ENCODE measurements at regions not wholly inside any gene's neighbourhood (a gene's known extent, or its start where the extent isn't known, plus 50 kb on each side); places are given as distances from the start of the nearest gene placed in this dataset.

GRCh38 chr4:19146038-19146437, 1105.7 kb upstream of the SLIT2 start:
- no peak for TF ChIP-seq CTCF (IDR thresholded peaks at IDR 0.05; ENCODE audit: insufficient read depth, low read length, poor library complexity, severe bottlenecking)
- no peaks in the 10 kb centered on the region for H3K36me3 ChIP-seq (ENCODE audit: control insufficient read depth, insufficient read depth, low read length)
- no peak overlapping the region for H3K4me3 ChIP-seq (ENCODE audit: low read depth, low read length)
- H3K27me3 ChIP-seq (ENCODE audit: control insufficient read depth, insufficient read depth, low read length), result no peaks in the 10 kb centered on the region
- no peak for DNase-seq (ENCODE audit: low read depth)

GRCh38 chr4:19135895-19136633, 1114.5 kb upstream of the LCORL start:
- Histone ChIP-seq H3K36me3 (ENCODE audit: control insufficient read depth, insufficient read depth, low read length) (no peaks in the 10 kb centered on the region), H3K27me3 (ENCODE audit: control insufficient read depth, insufficient read depth, low read length) (no peaks in the 10 kb centered on the region), H3K4me3 (ENCODE audit: low read depth, low read length) (no peak overlapping the region)
- no peak for DNase-seq (ENCODE audit: low read depth)
- no peak for TF ChIP-seq CTCF (IDR thresholded peaks at IDR 0.05; ENCODE audit: insufficient read depth, low read length, poor library complexity, severe bottlenecking)

- no peak for TF ChIP-seq CTCF (IDR thresholded peaks at IDR 0.05; ENCODE audit: insufficient read depth, low read length, poor library complexity, severe bottlenecking)
These were observed 1113.1 kb upstream of the LCORL start for GRCh38 chr4:19134685-19135084.

GRCh38 chr4:19133315-19133714, 1111.8 kb upstream of the LCORL start:
- no peaks in the 10 kb centered on the region for H3K27me3 ChIP-seq (ENCODE audit: control insufficient read depth, insufficient read depth, low read length)
- H3K36me3 ChIP-seq (ENCODE audit: control insufficient read depth, insufficient read depth, low read length), result no peaks in the 10 kb centered on the region
- no peak for DNase-seq (ENCODE audit: low read depth)
- TF ChIP-seq CTCF (IDR thresholded peaks at IDR 0.05; ENCODE audit: insufficient read depth, low read length, poor library complexity, severe bottlenecking), result no peak
- no peak overlapping the region for H3K4me3 ChIP-seq (ENCODE audit: low read depth, low read length)

More at GRCh38 chr4:19134685-19135084, 1113.1 kb upstream of the LCORL start:
- no peaks in the 10 kb centered on the region for H3K27me3 ChIP-seq (ENCODE audit: control insufficient read depth, insufficient read depth, low read length)
- DNase-seq (ENCODE audit: low read depth), result no peak
- H3K4me3 ChIP-seq (ENCODE audit: low read depth, low read length), result no peak overlapping the region
- H3K36me3 ChIP-seq (ENCODE audit: control insufficient read depth, insufficient read depth, low read length), result no peaks in the 10 kb centered on the region

GRCh38 chr4:19130866-19131265, 1109.3 kb upstream of the LCORL start:
- peak; percentile 26 for DNase-seq (ENCODE audit: low read depth)
- TF ChIP-seq CTCF (IDR thresholded peaks at IDR 0.05; ENCODE audit: insufficient read depth, low read length, poor library complexity, severe bottlenecking), result no peak
- H3K36me3 ChIP-seq (ENCODE audit: control insufficient read depth, insufficient read depth, low read length), result no peaks in the 10 kb centered on the region

GRCh38 chr4:19128176-19128575, 1106.6 kb upstream of the LCORL start:
- H3K27me3 ChIP-seq (ENCODE audit: control insufficient read depth, insufficient read depth, low read length), result no peaks in the 10 kb centered on the region
- no peaks in the 10 kb centered on the region for H3K36me3 ChIP-seq (ENCODE audit: control insufficient read depth, insufficient read depth, low read length)
- TF ChIP-seq CTCF (IDR thresholded peaks at IDR 0.05; ENCODE audit: insufficient read depth, low read length, poor library complexity, severe bottlenecking), result no peak
- no peak overlapping the region for H3K4me3 ChIP-seq (ENCODE audit: low read depth, low read length)
- no peak for DNase-seq (ENCODE audit: low read depth)

More at GRCh38 chr4:19130866-19131265, 1109.3 kb upstream of the LCORL start:
- Histone ChIP-seq H3K4me3 (ENCODE audit: low read depth, low read length) (no peak overlapping the region), H3K27me3 (ENCODE audit: control insufficient read depth, insufficient read depth, low read length) (no peaks in the 10 kb centered on the region)
